PC-3 (cell line): ENCODE measurements at regions not wholly inside any gene's neighbourhood (a gene's known extent, or its start where the extent isn't known, plus 50 kb on each side); places are given as distances from the start of the nearest gene placed in this dataset.

Experiments used
- ATAC-seq: fragments of 200-7000 bp; cut with Tn5 transposase; 2 replicates; pipeline ENCODE4 v1.9.1; 2020; ENCODE audit warnings: mild to moderate bottlenecking, moderate library complexity
- BruUV-seq: library from RNA; stranded (reverse); fragments of 400-500 nt; replicated peaks from 2 replicates; lab custom pipeline; 2021; lab: Mats Ljungman, UMichigan
- CTCF ChIA-PET: fragments of 300-600 bp; sonication (Branson Sonifier 250); formaldehyde crosslinking; loops from one replicate; lab custom pipeline; 2022; ENCODE audit warnings: antibody characterized with exemption; lab: Charles Lee
- POLR2A ChIA-PET: fragments of 300-600 bp; sonication (Branson Sonifier 250); formaldehyde crosslinking; loops from one replicate; lab custom pipeline; 2022; ENCODE audit warnings: antibody characterized with exemption; ENCODE audit not compliant: unreplicated experiment; lab: Charles Lee
- DNase-seq: peaks from one replicate; pipeline ENCODE4 v3.0.0-alpha.2; 2015
- H2AFZ ChIP-seq: fragments of 300-600 bp; sonication (generic); 2 replicates; pipeline ENCODE4 v1.6.0; 2016; ENCODE audit warnings: antibody characterized with exemption, low read length
- H3F3A ChIP-seq: fragments of 300-600 bp; sonication (generic); one replicate; pipeline ENCODE4 v1.6.0; 2017; ENCODE audit warnings: antibody characterized with exemption, low read length, control low read depth, mild to moderate bottlenecking; ENCODE audit not compliant: unreplicated experiment
- H3K27ac ChIP-seq: fragments of 300-600 bp; sonication (generic); 2 replicates; pipeline ENCODE4 v1.5.1; 2016; ENCODE audit warnings: mild to moderate bottlenecking, low read length
- H3K27me3 ChIP-seq: fragments of 300-600 bp; sonication (generic); 2 replicates; pipeline ENCODE4 v1.6.1; 2016; ENCODE audit warnings: low read length, mixed read lengths
- H3K36me3 ChIP-seq: fragments of 300-600 bp; sonication (generic); 2 replicates; pipeline ENCODE4 v1.6.1; 2016; ENCODE audit warnings: low read depth, mixed run types, low read length, mixed read lengths
- H3K4me1 ChIP-seq: fragments of 300-600 bp; sonication (generic); 2 replicates; pipeline ENCODE4 v1.5.1; 2016; ENCODE audit warnings: low read length; ENCODE audit not compliant: insufficient read depth
- H3K4me2 ChIP-seq: fragments of 300-600 bp; sonication (generic); 2 replicates; pipeline ENCODE4 v1.6.0; 2016; ENCODE audit warnings: low read length
- H3K4me3 ChIP-seq: fragments of 300-600 bp; sonication (generic); 2 replicates; pipeline ENCODE4 v1.5.1; 2016; ENCODE audit warnings: mild to moderate bottlenecking, low read length, mixed read lengths
- H3K79me2 ChIP-seq: fragments of 300-600 bp; sonication (generic); 2 replicates; pipeline ENCODE4 v1.6.1; 2017; ENCODE audit warnings: low read length, mixed read lengths
- H3K9ac ChIP-seq: fragments of 300-600 bp; sonication (generic); 2 replicates; pipeline ENCODE4 v1.6.0; 2016; ENCODE audit warnings: mild to moderate bottlenecking, low read length
- H3K9me2 ChIP-seq: fragments of 300-600 bp; sonication (generic); replicated peaks from 2 replicates; pipeline ENCODE4 v1.6.1; 2016; ENCODE audit warnings: mixed run types, low read length, mixed read lengths
- H3K9me3 ChIP-seq: fragments of 300-600 bp; sonication (generic); 2 replicates; pipeline ENCODE4 v1.6.1; 2016; ENCODE audit warnings: low read length, mixed read lengths
- H4K20me1 ChIP-seq: fragments of 300-600 bp; sonication (generic); 2 replicates; pipeline ENCODE4 v1.6.1; 2016; ENCODE audit warnings: low read length, mixed read lengths
- CTCF ChIP-seq: fragments of 300-600 bp; sonication (generic); conservative IDR thresholded peaks from 2 replicates; pipeline ENCODE4 v1.5.1; 2017; ENCODE audit warnings: antibody characterized with exemption, low read depth, mild to moderate bottlenecking, low read length
- EZH2 ChIP-seq: fragments of 300-600 bp; sonication (generic); IDR thresholded peaks from one replicate; pipeline ENCODE4 v1.6.1; 2017; ENCODE audit warnings: antibody characterized with exemption, mild to moderate bottlenecking, low read length; ENCODE audit not compliant: unreplicated experiment
- EZH2phosphoT487 ChIP-seq: fragments of 300-600 bp; sonication (generic); IDR thresholded peaks from 2 replicates; pipeline ENCODE4 v1.6.1; 2018; ENCODE audit warnings: mild to moderate bottlenecking, antibody characterized with exemption, low read length, borderline replicate concordance
- intact Hi-C: fragments of 100-400 bp; cut with micrococcal nuclease; formaldehyde crosslinking; loops from 2 replicates; pipeline ENCODE4 v1.9.0; 2023

- H3K27me3 ChIP-seq = peaks cover 30% of the 10 kb centered on the region
- intact Hi-C loops = no loop called here
- CTCF ChIA-PET = no interaction called here
These were observed 150.4 kb downstream of the ACTR3B start for GRCh38 chr7:152909683-152910544.

GRCh38 chr7:152910545-152911225 lies 151.1 kb downstream of the ACTR3B start:
- ChIA-PET CTCF (no interaction called here), POLR2A (no interaction called here)
- H4K20me1 ChIP-seq = no peaks in the 10 kb centered on the region
- H3K4me1 ChIP-seq = no peaks in the 10 kb centered on the region
- H3F3A ChIP-seq = no peaks in the 10 kb centered on the region
- no peaks in the 10 kb centered on the region for H3K79me2 ChIP-seq
- no peak overlapping the region for H3K9ac ChIP-seq
- ATAC-seq (no peak), DNase-seq (no peak)
- no peaks in the 10 kb centered on the region for H3K36me3 ChIP-seq
- H3K4me3 ChIP-seq = no peak overlapping the region
- H3K4me2 ChIP-seq = no peak overlapping the region
- H3K27ac ChIP-seq = no peak overlapping the region
- no peaks in the 10 kb centered on the region for H3K9me2 ChIP-seq
- intact Hi-C loops = no loop called here
- H3K27me3 ChIP-seq = peaks cover 27% of the 10 kb centered on the region
- TF ChIP-seq EZH2 = no peak
- TF ChIP-seq EZH2phosphoT487 = no peak
- no peak for TF ChIP-seq CTCF
- no peak overlapping the region for H2AFZ ChIP-seq
- H3K9me3 ChIP-seq = no peaks in the 10 kb centered on the region
- no TSS peak for BruUV-seq

More at GRCh38 chr7:152909683-152910544, 150.4 kb downstream of the ACTR3B start:
- no peaks in the 10 kb centered on the region for H3K4me1 ChIP-seq
- no peak overlapping the region for H3K4me2 ChIP-seq
- no peak overlapping the region for H3K27ac ChIP-seq
- no peaks in the 10 kb centered on the region for H3K79me2 ChIP-seq
- H2AFZ ChIP-seq = no peak overlapping the region
- no peak overlapping the region for H3K9ac ChIP-seq
- ATAC-seq = no peak
- TF ChIP-seq EZH2phosphoT487 (no peak), CTCF (no peak), EZH2 (no peak)
- no peaks in the 10 kb centered on the region for H4K20me1 ChIP-seq
- POLR2A ChIA-PET = no interaction called here
- no peaks in the 10 kb centered on the region for H3K9me3 ChIP-seq
- no peaks in the 10 kb centered on the region for H3K9me2 ChIP-seq
- BruUV-seq = no TSS peak
- DNase-seq = no peak
- H3K4me3 ChIP-seq = no peak overlapping the region
- H3F3A ChIP-seq = no peaks in the 10 kb centered on the region
- H3K36me3 ChIP-seq = no peaks in the 10 kb centered on the region

- H3F3A ChIP-seq = no peaks in the 10 kb centered on the region
- intact Hi-C loops = no loop called here
- DNase-seq (no peak), ATAC-seq (no peak)
- no peak overlapping the region for H3K4me3 ChIP-seq
- POLR2A ChIA-PET = no interaction called here
- no peak overlapping the region for H3K4me2 ChIP-seq
- H3K79me2 ChIP-seq = no peaks in the 10 kb centered on the region
- H3K9ac ChIP-seq = no peak overlapping the region
- H4K20me1 ChIP-seq = no peaks in the 10 kb centered on the region
- BruUV-seq = no TSS peak
- CTCF ChIA-PET = no interaction called here
- no peaks in the 10 kb centered on the region for H3K4me1 ChIP-seq
- H3K9me3 ChIP-seq = no peaks in the 10 kb centered on the region
- H2AFZ ChIP-seq = no peak overlapping the region
- peaks cover 22% of the 10 kb centered on the region for H3K27me3 ChIP-seq
- no peaks in the 10 kb centered on the region for H3K36me3 ChIP-seq
- no peaks in the 10 kb centered on the region for H3K9me2 ChIP-seq
- H3K27ac ChIP-seq = no peak overlapping the region
- no peak for TF ChIP-seq CTCF
- TF ChIP-seq EZH2phosphoT487 = no peak
- no peak for TF ChIP-seq EZH2
These were observed 151.6 kb downstream of the ACTR3B start for GRCh38 chr7:152911226-152911560.
